Epithelial cell of esophagus (primary cell): ENCODE measurements at regions not wholly inside any gene's neighbourhood (a gene's known extent, or its start where the extent isn't known, plus 50 kb on each side); places are given as distances from the start of the nearest gene placed in this dataset.
A peak's percentile ranks its signal among the peaks of the same experiment; 100 is the strongest.

ENCODE experiments used
- DNase-seq: peaks from one replicate; pipeline ENCODE4 v3.0.0; 2010; ENCODE audit warnings: low read depth
- H3K4me3 ChIP-seq: 2 replicates; pipeline ENCODE4 v1.5.1; 2011; ENCODE audit warnings: mild to moderate bottlenecking, low read length, control low read depth
- CTCF ChIP-seq: IDR thresholded peaks from 2 replicates; pipeline ENCODE4 v1.5.1; 2011; ENCODE audit warnings: low read depth, mild to moderate bottlenecking, low read length, control low read depth, inconsistent platforms; ENCODE audit not compliant: insufficient read depth; ENCODE audit errors: missing control alignments

GRCh38 chr13:72039126-72039525, 172.1 kb upstream of the DACH1 start:
- TF ChIP-seq CTCF = no peak
- no peak for DNase-seq
- H3K4me3 ChIP-seq = no peak overlapping the region

- no peak for DNase-seq
- TF ChIP-seq CTCF = no peak
Observed at GRCh38 chr13:72029981-72030380, 163.0 kb upstream of the DACH1 start.

GRCh38 chr13:72025836-72026235, 158.8 kb upstream of the DACH1 start:
- H3K4me3 ChIP-seq = no peak overlapping the region
- TF ChIP-seq CTCF = no peak
- DNase-seq = no peak

More at GRCh38 chr13:72029981-72030380, 163.0 kb upstream of the DACH1 start:
- H3K4me3 ChIP-seq = no peak overlapping the region

- no peak for DNase-seq
- no peak for TF ChIP-seq CTCF
- no peak overlapping the region for H3K4me3 ChIP-seq
Observed at GRCh38 chr13:72023895-72024294, 156.9 kb upstream of the DACH1 start.

GRCh38 chr13:72005455-72005854, 138.5 kb upstream of the DACH1 start:
- DNase-seq = no peak
- H3K4me3 ChIP-seq = no peak overlapping the region
- no peak for TF ChIP-seq CTCF

- DNase-seq = peak; percentile 33
- TF ChIP-seq CTCF = no peak
- no peak overlapping the region for H3K4me3 ChIP-seq
Observed at GRCh38 chr13:72004784-72005374, 137.9 kb upstream of the DACH1 start.

GRCh38 chr13:72004246-72004645, 137.2 kb upstream of the DACH1 start:
- no peak for DNase-seq
- no peak overlapping the region for H3K4me3 ChIP-seq
- no peak for TF ChIP-seq CTCF
